RWPE2 (cell line): ENCODE measurements at regions not wholly inside any gene's neighbourhood (a gene's known extent, or its start where the extent isn't known, plus 50 kb on each side); places are given as distances from the start of the nearest gene placed in this dataset.
"Not testable (repeated sequence)": the region's sequence is repeated elsewhere in the genome, so short reads cannot be mapped to it uniquely, and the experiment has no call there.

Experiments
- ATAC-seq: fragments of 200-7000 bp; cut with Tn5 transposase; 3 replicates; pipeline ENCODE4 v1.9.1; 2021; ENCODE audit warnings: low read depth
- DNase-seq: peaks from one replicate; pipeline ENCODE4 v3.0.0-alpha.2; 2020; ENCODE audit warnings: low spot score
- H3K27ac ChIP-seq: fragments of 450-650 bp; 2 replicates; pipeline ENCODE4 v1.5.1; 2017; ENCODE audit warnings: mild to moderate bottlenecking; ENCODE audit not compliant: poor library complexity, severe bottlenecking
- H3K27me3 ChIP-seq: fragments of 250-450 bp; sonication (Bioruptor Pico); 2 replicates; pipeline ENCODE4 v1.5.1; 2021; ENCODE audit warnings: mild to moderate bottlenecking, moderate library complexity; ENCODE audit not compliant: insufficient read depth, poor library complexity, severe bottlenecking
- H3K36me3 ChIP-seq: fragments of 250-450 bp; sonication (Bioruptor Pico); 2 replicates; pipeline ENCODE4 v1.5.1; 2020; ENCODE audit warnings: low read depth, mild to moderate bottlenecking, moderate library complexity
- H3K4me1 ChIP-seq: fragments of 250-450 bp; sonication (Bioruptor Pico); 2 replicates; pipeline ENCODE4 v1.5.1; 2021; ENCODE audit warnings: mild to moderate bottlenecking, moderate library complexity; ENCODE audit not compliant: insufficient read depth, poor library complexity, severe bottlenecking
- H3K4me3 ChIP-seq: fragments of 250-450 bp; sonication (Bioruptor Pico); 2 replicates; pipeline ENCODE4 v1.5.1; 2021; ENCODE audit warnings: mild to moderate bottlenecking, moderate library complexity; ENCODE audit not compliant: severe bottlenecking
- H3K9me3 ChIP-seq: fragments of 250-450 bp; sonication (Bioruptor Pico); 2 replicates; pipeline ENCODE4 v1.5.1; 2021; ENCODE audit warnings: mild to moderate bottlenecking, moderate library complexity; ENCODE audit not compliant: severe bottlenecking
- TF ChIP-seq, protein P1 (sequence below): fragments of 450-650 bp; IDR thresholded peaks from one replicate; pipeline ENCODE4 v1.5.1; 2017; ENCODE audit warnings: mild to moderate bottlenecking, moderate library complexity; ENCODE audit not compliant: poor library complexity, severe bottlenecking

DNA sequence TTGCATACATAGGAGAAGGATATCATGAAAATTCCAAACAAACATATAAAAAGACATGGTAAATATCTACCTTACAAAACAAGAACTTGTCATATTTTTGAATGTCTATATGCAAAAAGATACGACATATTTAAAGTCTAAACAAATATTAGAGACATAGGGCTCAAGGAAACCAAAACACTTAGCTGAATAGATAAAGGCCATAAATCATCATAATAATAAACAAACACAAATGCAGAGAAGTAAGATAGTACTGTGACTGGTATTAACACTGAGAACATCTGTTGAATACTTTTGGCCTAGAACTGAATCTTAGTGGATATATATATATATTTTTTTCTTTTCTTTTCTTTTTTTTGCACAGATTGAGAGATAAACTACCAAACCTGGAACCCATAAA lies 435.8 kb downstream of the KCNJ18 start:
- no peaks in the 10 kb centered on the region for H3K4me1 ChIP-seq
- TF ChIP-seq, protein P1, sequence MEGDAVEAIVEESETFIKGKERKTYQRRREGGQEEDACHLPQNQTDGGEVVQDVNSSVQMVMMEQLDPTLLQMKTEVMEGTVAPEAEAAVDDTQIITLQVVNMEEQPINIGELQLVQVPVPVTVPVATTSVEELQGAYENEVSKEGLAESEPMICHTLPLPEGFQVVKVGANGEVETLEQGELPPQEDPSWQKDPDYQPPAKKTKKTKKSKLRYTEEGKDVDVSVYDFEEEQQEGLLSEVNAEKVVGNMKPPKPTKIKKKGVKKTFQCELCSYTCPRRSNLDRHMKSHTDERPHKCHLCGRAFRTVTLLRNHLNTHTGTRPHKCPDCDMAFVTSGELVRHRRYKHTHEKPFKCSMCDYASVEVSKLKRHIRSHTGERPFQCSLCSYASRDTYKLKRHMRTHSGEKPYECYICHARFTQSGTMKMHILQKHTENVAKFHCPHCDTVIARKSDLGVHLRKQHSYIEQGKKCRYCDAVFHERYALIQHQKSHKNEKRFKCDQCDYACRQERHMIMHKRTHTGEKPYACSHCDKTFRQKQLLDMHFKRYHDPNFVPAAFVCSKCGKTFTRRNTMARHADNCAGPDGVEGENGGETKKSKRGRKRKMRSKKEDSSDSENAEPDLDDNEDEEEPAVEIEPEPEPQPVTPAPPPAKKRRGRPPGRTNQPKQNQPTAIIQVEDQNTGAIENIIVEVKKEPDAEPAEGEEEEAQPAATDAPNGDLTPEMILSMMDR = no peak
- ATAC-seq = no peak
- no peak overlapping the region for H3K27ac ChIP-seq
- peaks cover 7% of the 10 kb centered on the region for H3K27me3 ChIP-seq
- no peaks in the 10 kb centered on the region for H3K36me3 ChIP-seq
- no peak overlapping the region for H3K4me3 ChIP-seq
- H3K9me3 ChIP-seq = no peaks in the 10 kb centered on the region
- no peak for DNase-seq

DNA sequence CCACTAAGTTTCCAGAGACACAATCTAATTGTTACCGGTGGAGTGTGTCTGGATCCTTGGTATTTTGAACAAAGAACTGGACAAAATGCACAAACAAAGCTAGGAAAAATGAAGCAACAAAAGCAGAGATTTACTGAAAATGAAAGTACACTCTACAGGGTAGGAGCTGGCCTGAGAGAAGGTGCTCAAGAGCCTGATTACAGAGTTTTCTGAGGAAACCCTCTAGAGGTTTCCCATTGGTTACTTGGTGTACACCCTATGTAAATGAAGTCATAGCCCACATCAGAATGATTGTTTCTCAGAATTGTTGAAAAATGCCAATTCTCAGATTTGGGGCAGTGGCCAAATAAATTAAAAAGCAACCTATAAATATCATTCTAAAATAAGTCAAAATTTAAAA lies 436.4 kb downstream of the KCNJ18 start:
- ATAC-seq (peak; percentile 81), DNase-seq (no peak)
- peaks cover 5% of the 10 kb centered on the region for H3K27me3 ChIP-seq
- no peaks in the 10 kb centered on the region for H3K4me1 ChIP-seq
- H3K27ac ChIP-seq = no peak overlapping the region
- TF ChIP-seq, protein P1 = no peak
- H3K4me3 ChIP-seq = no peak overlapping the region
- H3K36me3 ChIP-seq = no peaks in the 10 kb centered on the region
- H3K9me3 ChIP-seq = no peaks in the 10 kb centered on the region

DNA sequence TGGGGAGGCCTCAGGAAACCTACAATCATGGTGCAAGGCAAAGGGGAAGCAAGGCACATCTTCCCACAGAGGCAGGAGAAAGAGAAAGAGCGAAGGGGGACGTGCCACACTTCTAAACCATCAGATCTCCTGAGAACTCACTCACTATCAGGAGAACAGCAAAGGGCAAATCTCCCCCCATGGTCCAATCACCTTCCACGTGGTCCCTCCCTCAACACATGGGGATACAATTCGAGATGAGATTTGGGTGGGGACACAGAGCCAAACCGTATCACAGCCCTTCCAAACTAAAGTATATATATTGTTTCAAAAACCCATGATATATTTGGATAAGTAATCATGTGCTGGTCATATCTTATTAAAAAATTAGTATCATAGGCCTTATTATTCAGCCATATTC lies 437.6 kb downstream of the KCNJ18 start:
- H3K36me3 ChIP-seq, ATAC-seq, H3K4me1 ChIP-seq, H3K9me3 ChIP-seq, H3K27ac ChIP-seq, H3K27me3 ChIP-seq, DNase-seq, H3K4me3 ChIP-seq: not testable (repeated sequence)

DNA sequence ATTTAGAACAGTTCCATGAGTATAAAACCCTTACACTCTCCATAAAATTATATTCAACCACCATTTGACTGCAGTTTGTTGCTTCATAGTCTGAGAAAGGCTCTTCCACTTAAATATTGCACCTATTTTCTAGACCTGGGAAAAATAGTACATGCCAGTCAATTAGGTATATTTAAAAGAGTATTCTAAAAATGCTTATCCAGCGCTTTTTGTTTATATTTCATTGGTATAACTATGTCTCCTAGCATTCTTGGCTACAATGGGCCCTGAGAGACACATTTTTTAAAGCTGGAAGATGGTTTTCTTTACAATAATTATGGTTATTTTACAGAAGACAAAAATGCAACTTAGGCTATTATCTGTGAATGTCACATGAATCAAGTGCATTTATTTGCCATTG lies 439.4 kb downstream of the KCNJ18 start:
- no peaks in the 10 kb centered on the region for H3K27me3 ChIP-seq
- no peaks in the 10 kb centered on the region for H3K36me3 ChIP-seq
- DNase-seq (no peak), ATAC-seq (no peak)
- H3K4me1 ChIP-seq = no peaks in the 10 kb centered on the region
- no peak overlapping the region for H3K27ac ChIP-seq
- H3K9me3 ChIP-seq = no peaks in the 10 kb centered on the region
- TF ChIP-seq, protein P1 = no peak
- H3K4me3 ChIP-seq = no peak overlapping the region

GRCh38 chr17:22138861-22139469 lies 446.6 kb downstream of the KCNJ18 start:
- Histone ChIP-seq H3K9me3 (no peaks in the 10 kb centered on the region), H3K4me3 (no peak overlapping the region)
- TF ChIP-seq, protein P1 = no peak

More at GRCh38 chr17:22138861-22139469, 446.6 kb downstream of the KCNJ18 start:
- no peak overlapping the region for H3K27ac ChIP-seq
- DNase-seq (no peak), ATAC-seq (peak; percentile 44; the same call in 2 of the 3 replicates)
- H3K36me3 ChIP-seq = no peaks in the 10 kb centered on the region
- no peaks in the 10 kb centered on the region for H3K4me1 ChIP-seq
- no peaks in the 10 kb centered on the region for H3K27me3 ChIP-seq
